ENCODE measurements at regions not wholly inside any gene's neighbourhood (a gene's known extent, or its start where the extent isn't known, plus 50 kb on each side); places are given as distances from the start of the nearest gene placed in this dataset.

DNA sequence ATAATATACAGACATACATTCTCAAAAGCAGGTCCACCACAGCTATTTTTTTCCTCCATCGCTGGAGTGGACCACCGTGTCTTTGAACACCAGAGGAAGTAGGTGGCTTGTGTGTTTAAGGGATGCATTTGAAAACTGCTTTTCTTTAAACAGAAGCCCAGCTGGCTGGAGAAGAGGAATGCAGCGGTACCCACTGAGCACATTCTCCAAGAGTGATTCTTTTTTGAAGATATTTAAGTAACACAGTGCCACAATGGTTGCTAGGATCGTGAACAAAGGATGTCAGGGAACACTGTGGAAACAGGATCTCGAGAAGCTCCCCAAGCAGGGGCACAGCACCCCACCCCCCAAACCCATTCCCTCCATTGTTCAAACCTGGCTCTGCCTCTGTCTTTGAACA is 286.6 kb upstream of the PWP1 start:
- Histone ChIP-seq H2BK5ac (ENCODE audit: insufficient read length, low read length) (no peak overlapping the region), H4K8ac (replicated peaks; ENCODE audit: insufficient read length, low read depth, low read length) (no peak overlapping the region), H4K20me1 (ENCODE audit: control insufficient read depth, insufficient read depth, insufficient read length) (no peaks in the 10 kb centered on the region), H3K4ac (ENCODE audit: low read depth, low read length) (no peak overlapping the region), H3K27ac (ENCODE audit: insufficient read length, low read depth, low read length) (no peak overlapping the region), H3K56ac (ENCODE audit: insufficient read length, low read depth, low read length) (no peak overlapping the region), H4K91ac (ENCODE audit: insufficient read length, low read depth, low read length) (no peak overlapping the region), H2BK20ac (ENCODE audit: low read depth, low read length, poor library complexity, severe bottlenecking) (no peak overlapping the region), H3K79me1 (ENCODE audit: insufficient read depth, low read depth, low read length, poor library complexity, severe bottlenecking) (no peaks in the 10 kb centered on the region), H3K23ac (ENCODE audit: insufficient read length, low read depth, low read length) (no peak overlapping the region), H3K9ac (ENCODE audit: extremely low read depth, insufficient read length, low read length) (no peak overlapping the region), H3K18ac (ENCODE audit: insufficient read length, low read depth, low read length) (no peak overlapping the region), H2AK5ac (ENCODE audit: insufficient read length, low read length) (no peak overlapping the region), H3K4me1 (ENCODE audit: insufficient read depth, low read length) (peaks cover 14% of the 10 kb centered on the region), H2BK120ac (ENCODE audit: low read depth, low read length, poor library complexity, severe bottlenecking) (no peak overlapping the region), H3K4me2 (ENCODE audit: insufficient read depth, insufficient read length, low read length) (no peak overlapping the region), H3K9me3 (ENCODE audit: control insufficient read depth, low read depth, low read length) (no peaks in the 10 kb centered on the region), H3K27me3 (ENCODE audit: insufficient read depth, low read length) (no peaks in the 10 kb centered on the region), H4K5ac (ENCODE audit: insufficient read length, low read depth, low read length) (no peak overlapping the region), H2BK15ac (ENCODE audit: low read depth, low read length) (no peak overlapping the region), H3K14ac (ENCODE audit: insufficient read depth, low read length) (no peak overlapping the region), H3K23me2 (ENCODE audit: insufficient read length, low read depth, low read length, poor library complexity, severe bottlenecking) (no peaks in the 10 kb centered on the region), H2BK12ac (ENCODE audit: insufficient read length, low read depth, low read length) (no peak overlapping the region), H3T11ph (ENCODE audit: low read length) (no peak overlapping the region), H3K79me2 (ENCODE audit: insufficient read depth, low read length) (no peaks in the 10 kb centered on the region), H2AFZ (ENCODE audit: low read length) (no peak overlapping the region)
- H3K4me1 Mint-ChIP-seq = peaks cover 29 to 38% of the 10 kb centered on the region in 2 experiments
- no peaks in the 10 kb centered on the region for H3K27me3 Mint-ChIP-seq (ENCODE audit: low read depth)
- no CpG with 5 or more reads among the region's 5 CpGs for WGBS (ENCODE audit: extremely low coverage, insufficient read length, low lambda C conversion rate)
- no peaks in the 10 kb centered on the region; a peak in 1 of 7 replicates for H3K36me3 Mint-ChIP-seq (ENCODE audit: insufficient read depth in 1 of 3, low read depth in 3 of 3)
- H3K9me3 Mint-ChIP-seq = no peaks in the 10 kb centered on the region
- H3K4me3 Mint-ChIP-seq = no peak overlapping the region
- peak overlapping the region in 1 of 3 experiments; percentile 86; a peak in 1 of 7 replicates for H3K27ac Mint-ChIP-seq
- DNase-seq = no peak
- TF ChIP-seq, protein P1, sequence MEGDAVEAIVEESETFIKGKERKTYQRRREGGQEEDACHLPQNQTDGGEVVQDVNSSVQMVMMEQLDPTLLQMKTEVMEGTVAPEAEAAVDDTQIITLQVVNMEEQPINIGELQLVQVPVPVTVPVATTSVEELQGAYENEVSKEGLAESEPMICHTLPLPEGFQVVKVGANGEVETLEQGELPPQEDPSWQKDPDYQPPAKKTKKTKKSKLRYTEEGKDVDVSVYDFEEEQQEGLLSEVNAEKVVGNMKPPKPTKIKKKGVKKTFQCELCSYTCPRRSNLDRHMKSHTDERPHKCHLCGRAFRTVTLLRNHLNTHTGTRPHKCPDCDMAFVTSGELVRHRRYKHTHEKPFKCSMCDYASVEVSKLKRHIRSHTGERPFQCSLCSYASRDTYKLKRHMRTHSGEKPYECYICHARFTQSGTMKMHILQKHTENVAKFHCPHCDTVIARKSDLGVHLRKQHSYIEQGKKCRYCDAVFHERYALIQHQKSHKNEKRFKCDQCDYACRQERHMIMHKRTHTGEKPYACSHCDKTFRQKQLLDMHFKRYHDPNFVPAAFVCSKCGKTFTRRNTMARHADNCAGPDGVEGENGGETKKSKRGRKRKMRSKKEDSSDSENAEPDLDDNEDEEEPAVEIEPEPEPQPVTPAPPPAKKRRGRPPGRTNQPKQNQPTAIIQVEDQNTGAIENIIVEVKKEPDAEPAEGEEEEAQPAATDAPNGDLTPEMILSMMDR (conservative IDR thresholded peaks at IDR 0.05) = no peak

Data from H9 (cell line).